K562 (cell line): ENCODE measurements at regions not wholly inside any gene's neighbourhood (a gene's known extent, or its start where the extent isn't known, plus 50 kb on each side); places are given as distances from the start of the nearest gene placed in this dataset.

Experiments used
- ATAC-seq: fragments of 200-7000 bp; cut with Tn5 transposase; 3 replicates; pipeline ENCODE4 v1.9.1; 2020; ENCODE audit warnings: moderate library complexity
- BruUV-seq: library from RNA; stranded (reverse); fragments of 400-500 nt; replicated peaks from 2 replicates; lab custom pipeline; 2021; lab: Mats Ljungman, UMichigan
- CTCF ChIA-PET: fragments of 300-600 bp; formaldehyde crosslinking; extraction: SDS; loops from one replicate; lab custom pipeline; 2021; ENCODE audit warnings: low intra/inter-chr PET ratio; lab: Yijun Ruan, JAX
- POLR2A ChIA-PET: fragments of 300-600, 350-650 bp; sonication (Branson Sonifier 250); formaldehyde crosslinking; extraction: SDS; loops from one replicate; lab custom pipeline; 2021; ENCODE audit warnings: antibody characterized with exemption, inconsistent platforms; lab: Yijun Ruan, JAX
- DNase-seq, 4 experiments: peaks; one replicate each; pipeline versions ENCODE4 v3.0.0 to v3.0.0-alpha.2; 2011 to 2018; ENCODE audit warnings: low spot score in 3 of 4, mixed read lengths in 3 of 4; ENCODE audit errors: extremely low read depth in 1 of 4
- FAIRE-seq: peaks from 2 replicates; lab custom pipeline; 2011; peaks lifted over from hg19 to GRCh38; lab: Jason Lieb, UNC
- H2AFZ ChIP-seq: 2 replicates; pipeline ENCODE4 v1.6.0; 2011; ENCODE audit warnings: low read depth, low read length, control low read depth, inconsistent platforms
- H3K27ac ChIP-seq: fragments of 200-600 bp; 3 replicates; pipeline ENCODE4 v1.8.0; 2011; ENCODE audit warnings: low read depth, mild to moderate bottlenecking, control low read depth, inconsistent platforms, low read length, moderate library complexity, mixed read lengths; ENCODE audit errors: extremely low read depth
- H3K27me3 ChIP-seq, 2 experiments: fragments of 300-600 bp in 1 of 2; 2 replicates in 1 of 2; 3 replicates in 1 of 2; pipeline versions ENCODE4 v1.6.0 to v1.8.0; 2011; ENCODE audit warnings: inconsistent platforms in 2 of 2, low read length in 2 of 2, mild to moderate bottlenecking in 1 of 2, mixed read lengths in 1 of 2, moderate library complexity in 1 of 2; ENCODE audit not compliant: control insufficient read depth in 2 of 2, insufficient read depth in 2 of 2
- H3K36me3 ChIP-seq: fragments of 300-600 bp; 3 replicates; pipeline ENCODE4 v1.8.0; 2011; ENCODE audit warnings: mild to moderate bottlenecking, low read length, inconsistent platforms; ENCODE audit not compliant: control insufficient read depth, insufficient read depth
- H3K4me1 ChIP-seq, 2 experiments: fragments of 200-600 bp in 1 of 2; replicated peaks in 1 of 2; 2 replicates in 1 of 2; 3 replicates in 1 of 2; pipeline versions ENCODE4 v1.5.1 to v1.8.0; 2011; ENCODE audit warnings: inconsistent platforms in 2 of 2, low read length in 2 of 2, mild to moderate bottlenecking in 1 of 2, mixed read lengths in 1 of 2, moderate library complexity in 1 of 2; ENCODE audit not compliant: control insufficient read depth in 2 of 2, insufficient read depth in 2 of 2
- H3K4me2 ChIP-seq: 2 replicates; pipeline ENCODE4 v1.6.1; 2011; ENCODE audit warnings: low read length, control low read depth, inconsistent platforms, mixed read lengths; ENCODE audit not compliant: insufficient read depth
- H3K4me3 ChIP-seq: fragments of 200-600 bp; sonication (generic), shearing (Covaris generic); 2 replicates; pipeline ENCODE4 v1.5.1; 2016; ENCODE audit warnings: control low read depth, inconsistent platforms
- H3K79me2 ChIP-seq: fragments of 200-600 bp; 3 replicates; pipeline ENCODE4 v1.8.0; 2011; ENCODE audit warnings: low read length, inconsistent platforms; ENCODE audit not compliant: control insufficient read depth, insufficient read depth
- H3K9ac ChIP-seq, 2 experiments: 2 replicates each; pipeline versions ENCODE4 v1.6.0 to v1.6.1; 2011; ENCODE audit warnings: low read depth in 2 of 2, low read length in 2 of 2, control low read depth in 1 of 2, inconsistent platforms in 1 of 2, mild to moderate bottlenecking in 1 of 2, mixed read lengths in 1 of 2; ENCODE audit not compliant: insufficient read depth in 1 of 2
- H3K9me1 ChIP-seq: one replicate; pipeline ENCODE4 v1.6.0; 2011; ENCODE audit warnings: inconsistent platforms, mild to moderate bottlenecking, low read length, moderate library complexity; ENCODE audit not compliant: control insufficient read depth, insufficient read depth
- H3K9me3 ChIP-seq: replicated peaks from 2 replicates; pipeline ENCODE4 v1.5.1; 2011; ENCODE audit warnings: low read depth, low read length, inconsistent platforms; ENCODE audit not compliant: control insufficient read depth, insufficient read depth
- H4K20me1 ChIP-seq: replicated peaks from 2 replicates; pipeline ENCODE4 v1.6.1; 2011; ENCODE audit warnings: low read length, inconsistent platforms, mixed read lengths; ENCODE audit not compliant: control insufficient read depth, insufficient read depth
- E2F3 ChIP-seq: fragments of 250-450 bp; sonication (Bioruptor Pico); IDR thresholded peaks from 2 replicates; pipeline ENCODE4 v1.4.0; 2020; ENCODE audit warnings: mild to moderate bottlenecking
- ELF4 ChIP-seq: fragments of 450-650 bp; formaldehyde crosslinking; IDR thresholded peaks from 2 replicates; pipeline ENCODE4 v1.4.0; 2022; ENCODE audit warnings: missing genetic modification characterization
- FOXO4 ChIP-seq: fragments of 450-650 bp; formaldehyde crosslinking; IDR thresholded peaks from 2 replicates; pipeline ENCODE4 v1.4.0; 2020; ENCODE audit warnings: mild to moderate bottlenecking, moderate library complexity
- HMG20B ChIP-seq: fragments of 250-450 bp; sonication (Bioruptor Pico); IDR thresholded peaks from 2 replicates; pipeline ENCODE4 v1.5.0; 2021; ENCODE audit warnings: mild to moderate bottlenecking
- MAFF ChIP-seq: IDR thresholded peaks from 2 replicates; pipeline ENCODE4 v1.6.1; 2012; ENCODE audit warnings: low read length, improper control_type of control experiment
- NCOR1 ChIP-seq: fragments of 450-650 bp; IDR thresholded peaks from 2 replicates; pipeline ENCODE4 v1.6.1; 2016; ENCODE audit warnings: mild to moderate bottlenecking, moderate library complexity
- NR2C1 ChIP-seq, 2 experiments: fragments of 450-650 bp; IDR thresholded peaks; 2 replicates each; pipeline ENCODE4 v1.6.1; 2017; ENCODE audit warnings: mild to moderate bottlenecking in 2 of 2, antibody characterized with exemption in 1 of 2, inconsistent platforms in 1 of 2, missing compliant biosample characterization in 1 of 2, missing genetic modification characterization in 1 of 2
- RNF2 ChIP-seq: sonication (generic); IDR thresholded peaks from 2 replicates; pipeline ENCODE4 v1.6.1; 2016
- ZBTB11 ChIP-seq, 3 experiments: fragments of 200-800 bp in 1 of 3; fragments of 250-450 bp in 1 of 3; fragments of 450-650 bp in 1 of 3; sonication (Bioruptor Pico) in 1 of 3; sonication (Bioruptor generic) in 1 of 3; formaldehyde crosslinking in 1 of 3; IDR thresholded peaks; 2 replicates each; pipeline versions ENCODE4 v1.6.1 to v1.8.0; 2016 to 2022; ENCODE audit warnings: mild to moderate bottlenecking in 2 of 3, missing genetic modification characterization in 2 of 3, missing compliant biosample characterization in 1 of 3, moderate library complexity in 1 of 3
- ZNF263 ChIP-seq: sonication (generic); formaldehyde crosslinking; IDR thresholded peaks from 2 replicates; pipeline ENCODE4 v1.8.0; 2022; ENCODE audit warnings: mild to moderate bottlenecking, missing genetic modification reagents, borderline replicate concordance
- ZNF280B ChIP-seq: fragments of 250-450 bp; sonication (Bioruptor Pico); IDR thresholded peaks from 2 replicates; pipeline ENCODE4 v1.5.1; 2021; ENCODE audit warnings: mild to moderate bottlenecking
- WGBS: fragments of 100-300 bp; shearing (Covaris generic); methylation state at CpG from one replicate; pipeline ENCODE4 v1.1.6; 2016; ENCODE audit warnings: low coverage, mixed read lengths; ENCODE audit not compliant: insufficient coverage; ENCODE audit errors: missing lambda C conversion rate; 5-methylcytosine and 5-hydroxymethylcytosine counted together
- in situ Hi-C: fragments of 300-500 bp; cut with MboI; formaldehyde crosslinking; loops from 4 replicates; pipeline ENCODE4 v1.15.0; 2018; ENCODE audit warnings: inconsistent platforms, mixed read lengths
- intact Hi-C: fragments of 100-400 bp; cut with micrococcal nuclease; formaldehyde crosslinking; loops from 2 replicates; pipeline ENCODE4 v1.14.2; 2022

- no peaks in the 10 kb centered on the region; the same call in 1 of the 2 replicates for H4K20me1 ChIP-seq
- intact Hi-C loops (no loop called here), in situ Hi-C loops (no loop called here)
- no peak overlapping the region for H3K27ac ChIP-seq
- peaks cover 0 to 4% of the 10 kb centered on the region in 2 experiments; a peak in 1 of 5 replicates for H3K4me1 ChIP-seq
- H3K36me3 ChIP-seq, result no peaks in the 10 kb centered on the region
- peaks cover 3 to 19% of the 10 kb centered on the region in 2 experiments; a peak in 2 of 5 replicates for H3K27me3 ChIP-seq
- no peaks in the 10 kb centered on the region for H3K79me2 ChIP-seq
- no TSS peak for BruUV-seq
- TF ChIP-seq HMG20B (CRISPR knock-in tag) (no peak), ZNF280B (CRISPR knock-in tag) (no peak), ZNF263 (no peak), ZBTB11 (CRISPR knock-in tag; IDR thresholded peaks at IDR 0.05) (no peak), NR2C1 (IDR thresholded peaks at IDR 0.05) (no peak), NR2C1 (tag; IDR thresholded peaks at IDR 0.05) (no peak), RNF2 (no peak), ELF4 (CRISPR knock-in tag) (no peak), FOXO4 (CRISPR knock-in tag) (no peak), NCOR1 (no peak), MAFF (no peak), E2F3 (CRISPR knock-in tag) (no peak)
- no peak overlapping the region for H3K4me3 ChIP-seq
- no peak overlapping the region for H3K4me2 ChIP-seq
- WGBS, result 0% methylated on average over 6 of the region's 6 CpGs
- FAIRE-seq (no peak), DNase-seq (no peak), ATAC-seq (no peak)
- no peak overlapping the region for H2AFZ ChIP-seq
- H3K9ac ChIP-seq, result no peak overlapping the region
- ChIA-PET CTCF (no interaction called here), POLR2A (interaction anchor here (1.0 kb wide), 1 partner anchor 10 kb away, joined by 3 read pairs; no protein-coding TSS in a partner anchor)
- no peaks in the 10 kb centered on the region for H3K9me1 ChIP-seq
- H3K9me3 ChIP-seq, result no peaks in the 10 kb centered on the region
These were observed 420.1 kb downstream of the PREX1 start for GRCh38 chr20:48407710-48408109.
